WTC11 (cell line): ENCODE measurements at regions not wholly inside any gene's neighbourhood (a gene's known extent, or its start where the extent isn't known, plus 50 kb on each side); places are given as distances from the start of the nearest gene placed in this dataset.

ENCODE experiments used
- ATAC-seq: fragments of 200-7000 bp; cut with Tn5 transposase; 2 replicates; pipeline ENCODE4 v1.10.0; 2021; ENCODE audit warnings: mild to moderate bottlenecking, moderate library complexity
- CTCF ChIA-PET: fragments of 300-600 bp; sonication (Branson Sonifier 250); formaldehyde crosslinking; loops from one replicate; lab custom pipeline; 2021; ENCODE audit warnings: antibody characterized with exemption; lab: Charles Lee
- POLR2A ChIA-PET: fragments of 350-600 bp; sonication (Branson Sonifier 250); formaldehyde crosslinking; loops from one replicate; lab custom pipeline; 2021; ENCODE audit warnings: antibody characterized with exemption; lab: Charles Lee
- DNase-seq: peaks from one replicate; pipeline ENCODE4 v3.0.0; 2021; ENCODE audit warnings: low spot score
- H3K27ac Mint-ChIP-seq: 2 replicates; pipeline ENCODE4 v1.8.0; 2021; ENCODE audit warnings: mixed read lengths
- H3K27me3 Mint-ChIP-seq: 2 replicates; pipeline ENCODE4 v1.8.0; 2021; ENCODE audit warnings: low read depth, mild to moderate bottlenecking, moderate library complexity, mixed read lengths
- H3K36me3 Mint-ChIP-seq: 2 replicates; pipeline ENCODE4 v1.8.0; 2021; ENCODE audit warnings: mixed read lengths
- H3K4me1 Mint-ChIP-seq: 2 replicates; pipeline ENCODE4 v1.8.0; 2022; ENCODE audit warnings: mixed read lengths
- H3K4me3 Mint-ChIP-seq: 2 replicates; pipeline ENCODE4 v1.8.0; 2021; ENCODE audit warnings: mild to moderate bottlenecking, moderate library complexity, mixed read lengths
- H3K9me3 Mint-ChIP-seq: 2 replicates; pipeline ENCODE4 v1.8.0; 2021; ENCODE audit warnings: mixed read lengths
- ATF6 ChIP-seq: sonication (generic); formaldehyde crosslinking; IDR thresholded peaks from 2 replicates; pipeline ENCODE4 v1.8.1; 2023; ENCODE audit warnings: mild to moderate bottlenecking, missing genetic modification reagents
- E2F1 ChIP-seq: sonication (generic); formaldehyde crosslinking; IDR thresholded peaks from 2 replicates; pipeline ENCODE4 v1.8.0; 2022; ENCODE audit warnings: mild to moderate bottlenecking, missing genetic modification reagents
- FOXK1 ChIP-seq: sonication (generic); formaldehyde crosslinking; IDR thresholded peaks from 2 replicates; pipeline ENCODE4 v1.8.0; 2022; ENCODE audit warnings: mild to moderate bottlenecking, moderate library complexity, missing genetic modification reagents
- FOXP1 ChIP-seq: sonication (generic); formaldehyde crosslinking; IDR thresholded peaks from 2 replicates; pipeline ENCODE4 v1.8.0; 2022; ENCODE audit warnings: missing genetic modification reagents, mild to moderate bottlenecking, moderate library complexity, borderline replicate concordance
- HMGXB4 ChIP-seq: sonication (generic); formaldehyde crosslinking; IDR thresholded peaks from 2 replicates; pipeline ENCODE4 v1.8.1; 2023; ENCODE audit warnings: mild to moderate bottlenecking, moderate library complexity, missing genetic modification reagents
- IRF2 ChIP-seq: sonication (generic); formaldehyde crosslinking; IDR thresholded peaks from 2 replicates; pipeline ENCODE4 v1.8.0; 2022; ENCODE audit warnings: low read depth, missing genetic modification reagents, borderline replicate concordance
- NFYB ChIP-seq: sonication (generic); formaldehyde crosslinking; conservative IDR thresholded peaks from 2 replicates; pipeline ENCODE4 v1.8.0; 2022; ENCODE audit warnings: low read depth, missing genetic modification reagents
- OVOL2 ChIP-seq: fragments of 250-450 bp; sonication (Bioruptor Pico); IDR thresholded peaks from 2 replicates; pipeline ENCODE4 v1.9.0; 2021; ENCODE audit warnings: mild to moderate bottlenecking, borderline replicate concordance
- RELA ChIP-seq: sonication (generic); formaldehyde crosslinking; IDR thresholded peaks from 2 replicates; pipeline ENCODE4 v1.8.1; 2022; ENCODE audit warnings: missing genetic modification reagents, mild to moderate bottlenecking, borderline replicate concordance
- SOX15 ChIP-seq: fragments of 250-450 bp; sonication (Bioruptor Pico); IDR thresholded peaks from 2 replicates; pipeline ENCODE4 v1.9.0; 2021; ENCODE audit warnings: mild to moderate bottlenecking
- STAT6 ChIP-seq: sonication (generic); formaldehyde crosslinking; conservative IDR thresholded peaks from 2 replicates; pipeline ENCODE4 v1.8.1; 2023; ENCODE audit warnings: mild to moderate bottlenecking, low read depth, missing genetic modification reagents, moderate library complexity
- ZNF138 ChIP-seq: sonication (generic); formaldehyde crosslinking; conservative IDR thresholded peaks from 2 replicates; pipeline ENCODE4 v1.8.1; 2022; ENCODE audit warnings: mild to moderate bottlenecking, moderate library complexity, missing genetic modification reagents
- ZNF219 ChIP-seq: sonication (generic); formaldehyde crosslinking; IDR thresholded peaks from 2 replicates; pipeline ENCODE4 v1.8.0; 2023; ENCODE audit warnings: missing genetic modification reagents, mild to moderate bottlenecking, borderline replicate concordance
- ZNF671 ChIP-seq: fragments of 250-450 bp; sonication (Bioruptor Pico); IDR thresholded peaks from 2 replicates; pipeline ENCODE4 v1.8.0; 2021; ENCODE audit warnings: mild to moderate bottlenecking
- TF ChIP-seq, protein P1 (sequence below): sonication (generic); formaldehyde crosslinking; conservative IDR thresholded peaks from 2 replicates; pipeline ENCODE4 v1.8.1; 2022; ENCODE audit warnings: mild to moderate bottlenecking, missing genetic modification reagents
- TF ChIP-seq, protein P2 (sequence below): sonication (generic); formaldehyde crosslinking; IDR thresholded peaks from 2 replicates; pipeline ENCODE4 v1.8.1; 2022; ENCODE audit warnings: mild to moderate bottlenecking, missing genetic modification reagents, moderate library complexity, borderline replicate concordance
- TF ChIP-seq, protein P3 (sequence below): sonication (generic); formaldehyde crosslinking; IDR thresholded peaks from 2 replicates; pipeline ENCODE4 v1.8.1; 2023; ENCODE audit warnings: mild to moderate bottlenecking, missing genetic modification reagents, borderline replicate concordance

GRCh38 chr5:84874196-84874595, 489.5 kb upstream of the EDIL3 start (continued):
- TF ChIP-seq ATF6 (CRISPR knock-in tag): no peak
- no peak for TF ChIP-seq SOX15 (CRISPR knock-in tag)
- no peak for TF ChIP-seq FOXK1
- no peak for TF ChIP-seq ZNF219 (CRISPR knock-in tag)
- no peak for TF ChIP-seq NFYB (CRISPR knock-in tag)
- TF ChIP-seq, protein P1, sequence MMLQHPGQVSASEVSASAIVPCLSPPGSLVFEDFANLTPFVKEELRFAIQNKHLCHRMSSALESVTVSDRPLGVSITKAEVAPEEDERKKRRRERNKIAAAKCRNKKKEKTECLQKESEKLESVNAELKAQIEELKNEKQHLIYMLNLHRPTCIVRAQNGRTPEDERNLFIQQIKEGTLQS (CRISPR knock-in tag): no peak
- TF ChIP-seq STAT6 (CRISPR knock-in tag): no peak
- TF ChIP-seq, protein P2, sequence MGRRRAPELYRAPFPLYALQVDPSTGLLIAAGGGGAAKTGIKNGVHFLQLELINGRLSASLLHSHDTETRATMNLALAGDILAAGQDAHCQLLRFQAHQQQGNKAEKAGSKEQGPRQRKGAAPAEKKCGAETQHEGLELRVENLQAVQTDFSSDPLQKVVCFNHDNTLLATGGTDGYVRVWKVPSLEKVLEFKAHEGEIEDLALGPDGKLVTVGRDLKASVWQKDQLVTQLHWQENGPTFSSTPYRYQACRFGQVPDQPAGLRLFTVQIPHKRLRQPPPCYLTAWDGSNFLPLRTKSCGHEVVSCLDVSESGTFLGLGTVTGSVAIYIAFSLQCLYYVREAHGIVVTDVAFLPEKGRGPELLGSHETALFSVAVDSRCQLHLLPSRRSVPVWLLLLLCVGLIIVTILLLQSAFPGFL (CRISPR knock-in tag): no peak
- TF ChIP-seq, protein P3, sequence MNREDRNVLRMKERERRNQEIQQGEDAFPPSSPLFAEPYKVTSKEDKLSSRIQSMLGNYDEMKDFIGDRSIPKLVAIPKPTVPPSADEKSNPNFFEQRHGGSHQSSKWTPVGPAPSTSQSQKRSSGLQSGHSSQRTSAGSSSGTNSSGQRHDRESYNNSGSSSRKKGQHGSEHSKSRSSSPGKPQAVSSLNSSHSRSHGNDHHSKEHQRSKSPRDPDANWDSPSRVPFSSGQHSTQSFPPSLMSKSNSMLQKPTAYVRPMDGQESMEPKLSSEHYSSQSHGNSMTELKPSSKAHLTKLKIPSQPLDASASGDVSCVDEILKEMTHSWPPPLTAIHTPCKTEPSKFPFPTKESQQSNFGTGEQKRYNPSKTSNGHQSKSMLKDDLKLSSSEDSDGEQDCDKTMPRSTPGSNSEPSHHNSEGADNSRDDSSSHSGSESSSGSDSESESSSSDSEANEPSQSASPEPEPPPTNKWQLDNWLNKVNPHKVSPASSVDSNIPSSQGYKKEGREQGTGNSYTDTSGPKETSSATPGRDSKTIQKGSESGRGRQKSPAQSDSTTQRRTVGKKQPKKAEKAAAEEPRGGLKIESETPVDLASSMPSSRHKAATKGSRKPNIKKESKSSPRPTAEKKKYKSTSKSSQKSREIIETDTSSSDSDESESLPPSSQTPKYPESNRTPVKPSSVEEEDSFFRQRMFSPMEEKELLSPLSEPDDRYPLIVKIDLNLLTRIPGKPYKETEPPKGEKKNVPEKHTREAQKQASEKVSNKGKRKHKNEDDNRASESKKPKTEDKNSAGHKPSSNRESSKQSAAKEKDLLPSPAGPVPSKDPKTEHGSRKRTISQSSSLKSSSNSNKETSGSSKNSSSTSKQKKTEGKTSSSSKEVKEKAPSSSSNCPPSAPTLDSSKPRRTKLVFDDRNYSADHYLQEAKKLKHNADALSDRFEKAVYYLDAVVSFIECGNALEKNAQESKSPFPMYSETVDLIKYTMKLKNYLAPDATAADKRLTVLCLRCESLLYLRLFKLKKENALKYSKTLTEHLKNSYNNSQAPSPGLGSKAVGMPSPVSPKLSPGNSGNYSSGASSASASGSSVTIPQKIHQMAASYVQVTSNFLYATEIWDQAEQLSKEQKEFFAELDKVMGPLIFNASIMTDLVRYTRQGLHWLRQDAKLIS: no peak
- no peak for TF ChIP-seq FOXP1 (CRISPR knock-in tag)

DNA sequence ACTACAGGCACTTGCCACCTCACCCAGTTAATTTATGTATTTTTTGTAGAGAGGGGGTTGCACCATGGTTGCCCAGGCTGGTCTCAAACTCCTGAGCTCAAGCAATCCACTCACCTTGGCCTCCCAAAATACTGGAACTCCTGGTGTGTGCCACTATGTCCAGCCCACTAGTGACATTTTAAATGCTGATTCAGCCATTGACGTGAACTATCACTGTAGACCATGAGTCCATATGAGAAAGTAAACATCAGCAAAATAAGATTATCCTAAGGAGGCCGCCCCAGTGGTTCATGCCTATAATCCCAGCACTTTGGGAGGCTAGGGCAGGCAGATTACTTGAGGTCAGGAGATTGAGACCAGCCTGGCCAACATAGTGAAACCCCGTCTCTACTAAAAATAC, 488.1 kb upstream of the EDIL3 start:
- H3K27ac Mint-ChIP-seq: no peak overlapping the region
- POLR2A ChIA-PET: no interaction called here
- H3K36me3 Mint-ChIP-seq: no peaks in the 10 kb centered on the region
- CTCF ChIA-PET: no interaction called here
- TF ChIP-seq RELA (no peak), ZNF671 (CRISPR knock-in tag) (no peak), ZNF138 (no peak), STAT6 (CRISPR knock-in tag) (no peak), IRF2 (CRISPR knock-in tag) (no peak), HMGXB4 (CRISPR knock-in tag) (no peak), OVOL2 (CRISPR knock-in tag) (no peak), E2F1 (no peak)
- TF ChIP-seq, protein P2 (CRISPR knock-in tag): no peak
- H3K4me1 Mint-ChIP-seq: peaks cover 18% of the 10 kb centered on the region
- H3K9me3 Mint-ChIP-seq: 0 out of 2 replicates have a peak, but pooled peaks cover 4% of the 10 kb centered on the region
- DNase-seq (no peak), ATAC-seq (no peak)
- no peak overlapping the region for H3K4me3 Mint-ChIP-seq
- no peaks in the 10 kb centered on the region for H3K27me3 Mint-ChIP-seq
